ACC112 (cell line): ENCODE measurements at regions not wholly inside any gene's neighbourhood (a gene's known extent, or its start where the extent isn't known, plus 50 kb on each side); places are given as distances from the start of the nearest gene placed in this dataset.

Source experiments
- H2AFZ ChIP-seq: fragments of 200-600 bp; sonication (generic); one replicate; pipeline ENCODE4 v1.6.0; 2017; ENCODE audit warnings: antibody characterized with exemption, low read length; ENCODE audit not compliant: unreplicated experiment
- H3K27ac ChIP-seq: fragments of 200-600 bp; sonication (generic); 2 replicates; pipeline ENCODE4 v1.5.1; 2014; ENCODE audit warnings: low read depth, mild to moderate bottlenecking, antibody characterized with exemption, low read length, moderate library complexity
- H3K27me3 ChIP-seq: fragments of 200-600 bp; sonication (generic); 2 replicates; pipeline ENCODE4 v1.6.1; 2014; ENCODE audit warnings: mild to moderate bottlenecking, antibody characterized with exemption, low read length, moderate library complexity, mixed read lengths; ENCODE audit not compliant: insufficient read depth
- H3K36me3 ChIP-seq: fragments of 200-600 bp; sonication (generic); 2 replicates; pipeline ENCODE4 v1.6.1; 2016; ENCODE audit warnings: mild to moderate bottlenecking, antibody characterized with exemption, low read length, moderate library complexity, mixed read lengths; ENCODE audit not compliant: insufficient read depth
- H3K4me1 ChIP-seq: fragments of 200-600 bp; sonication (generic); one replicate; pipeline ENCODE4 v1.6.1; 2016; ENCODE audit warnings: low read length, mixed read lengths; ENCODE audit not compliant: insufficient read depth, unreplicated experiment, control insufficient read depth
- H3K4me3 ChIP-seq: fragments of 200-600 bp; sonication (generic); 2 replicates; pipeline ENCODE4 v1.5.1; 2014; ENCODE audit warnings: mild to moderate bottlenecking, low read depth, low read length
- H3K79me2 ChIP-seq: fragments of 200-600 bp; sonication (generic); one replicate; pipeline ENCODE4 v1.6.0; 2016; ENCODE audit warnings: low read length; ENCODE audit not compliant: control insufficient read depth, unreplicated experiment, insufficient read depth

DNA sequence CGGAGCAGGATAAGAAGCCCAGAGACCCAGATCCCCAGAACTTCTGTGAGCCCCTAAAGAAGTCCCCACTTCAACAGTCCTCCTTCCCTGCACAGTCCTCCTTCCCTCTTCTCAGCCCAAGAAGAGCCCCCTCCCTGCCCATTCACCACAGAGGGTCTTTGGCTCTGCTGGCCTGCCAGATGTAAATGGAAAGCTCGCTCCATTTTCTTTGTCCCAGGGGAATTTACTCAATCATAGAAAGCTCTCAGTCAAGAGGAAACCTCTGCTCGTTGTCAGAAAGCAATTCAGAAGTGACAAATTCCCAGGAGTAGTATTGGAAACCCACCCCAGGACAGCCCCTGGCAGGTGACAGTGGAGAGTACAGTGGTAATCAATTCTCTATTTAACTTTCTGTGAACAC, 105.5 kb upstream of the SMAD3 start:
- Histone ChIP-seq H3K27me3 (no peaks in the 10 kb centered on the region), H3K36me3 (no peaks in the 10 kb centered on the region), H3K4me3 (no peak overlapping the region), H3K27ac (no peak overlapping the region), H3K79me2 (no peaks in the 10 kb centered on the region), H3K4me1 (peaks cover 11% of the 10 kb centered on the region), H2AFZ (no peak overlapping the region)

DNA sequence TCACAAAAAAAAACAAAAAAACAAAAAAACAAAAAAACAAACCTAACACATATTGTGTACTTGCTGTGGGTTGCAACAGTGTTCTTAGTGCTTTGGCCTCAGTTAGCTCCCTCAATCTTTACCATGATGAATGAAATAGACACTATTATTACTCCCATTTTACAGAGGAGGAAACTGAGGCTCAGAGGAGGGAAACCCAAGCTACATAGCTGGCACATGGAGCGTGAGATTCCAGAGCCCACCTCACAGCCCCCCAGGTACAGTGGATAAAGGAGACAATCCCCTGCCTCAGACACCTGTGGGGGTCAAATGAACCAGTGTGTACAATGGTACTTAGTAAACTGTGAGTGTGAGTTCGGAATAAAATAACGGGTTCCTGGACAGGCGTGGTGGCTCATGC, 104.9 kb upstream of the SMAD3 start:
- H3K36me3 ChIP-seq, result no peaks in the 10 kb centered on the region
- no peak overlapping the region for H3K27ac ChIP-seq
- H3K27me3 ChIP-seq, result no peaks in the 10 kb centered on the region
- peaks cover 11% of the 10 kb centered on the region for H3K4me1 ChIP-seq
- H3K79me2 ChIP-seq, result no peaks in the 10 kb centered on the region
- H3K4me3 ChIP-seq, result no peak overlapping the region
- H2AFZ ChIP-seq, result no peak overlapping the region

DNA sequence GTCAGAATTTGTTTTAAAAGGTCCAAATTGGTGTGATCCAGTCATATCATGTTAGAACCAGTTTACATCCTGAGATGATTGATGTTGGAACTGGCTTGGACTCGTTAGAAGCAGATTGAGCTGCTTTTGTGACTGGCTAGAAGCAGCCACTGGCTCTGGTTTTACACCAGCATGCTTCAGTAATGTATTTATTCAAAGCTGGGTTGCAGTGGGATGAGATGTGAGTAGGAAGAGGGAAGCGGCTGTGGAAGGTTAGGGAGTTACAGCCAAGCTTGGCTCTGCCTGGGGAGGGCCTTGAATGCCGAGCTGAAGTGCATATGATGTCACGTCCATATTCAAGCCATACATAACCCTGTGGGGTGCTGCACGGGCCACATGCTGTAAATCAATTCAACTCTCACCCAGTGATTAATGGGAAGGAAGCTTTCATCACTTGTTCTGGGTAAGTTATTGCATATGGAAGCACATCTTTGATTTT, 104.0 kb upstream of the SMAD3 start:
- no peak overlapping the region for H2AFZ ChIP-seq

GRCh38 chr15:66961901-66962300, 103.5 kb upstream of the SMAD3 start:
- Histone ChIP-seq H3K27ac (no peak overlapping the region), H2AFZ (no peak overlapping the region), H3K36me3 (no peaks in the 10 kb centered on the region), H3K4me1 (no peaks in the 10 kb centered on the region), H3K4me3 (no peak overlapping the region), H3K27me3 (no peaks in the 10 kb centered on the region), H3K79me2 (no peaks in the 10 kb centered on the region)

More for the DNA sequence above, 104.0 kb upstream of the SMAD3 start:
- peaks cover 4% of the 10 kb centered on the region for H3K4me1 ChIP-seq
- H3K36me3 ChIP-seq, result no peaks in the 10 kb centered on the region
- H3K79me2 ChIP-seq, result no peaks in the 10 kb centered on the region
- H3K27ac ChIP-seq, result no peak overlapping the region
- no peak overlapping the region for H3K4me3 ChIP-seq
- H3K27me3 ChIP-seq, result no peaks in the 10 kb centered on the region

DNA sequence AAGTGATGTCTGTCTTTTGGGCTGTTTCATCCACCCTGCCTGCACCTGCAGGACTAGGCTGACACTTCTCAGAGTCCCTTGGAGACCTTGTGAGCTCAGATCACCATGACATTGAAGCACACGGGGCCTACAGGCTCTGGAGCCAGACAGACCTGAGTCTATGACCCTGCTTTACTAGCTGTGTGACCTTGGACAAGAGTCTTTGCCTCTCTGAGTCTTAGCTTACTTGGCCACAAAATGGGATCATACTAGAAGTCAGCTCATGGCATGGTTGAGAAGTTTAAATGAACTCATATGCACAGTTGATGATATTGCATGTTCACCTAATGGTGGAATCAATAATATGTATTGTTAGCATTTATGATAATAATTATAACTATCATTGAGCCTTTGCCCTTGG, 102.9 kb upstream of the SMAD3 start:
- Histone ChIP-seq H3K27ac (no peak overlapping the region), H2AFZ (no peak overlapping the region), H3K4me3 (no peak overlapping the region), H3K79me2 (no peaks in the 10 kb centered on the region), H3K27me3 (no peaks in the 10 kb centered on the region), H3K36me3 (no peaks in the 10 kb centered on the region), H3K4me1 (no peaks in the 10 kb centered on the region)

DNA sequence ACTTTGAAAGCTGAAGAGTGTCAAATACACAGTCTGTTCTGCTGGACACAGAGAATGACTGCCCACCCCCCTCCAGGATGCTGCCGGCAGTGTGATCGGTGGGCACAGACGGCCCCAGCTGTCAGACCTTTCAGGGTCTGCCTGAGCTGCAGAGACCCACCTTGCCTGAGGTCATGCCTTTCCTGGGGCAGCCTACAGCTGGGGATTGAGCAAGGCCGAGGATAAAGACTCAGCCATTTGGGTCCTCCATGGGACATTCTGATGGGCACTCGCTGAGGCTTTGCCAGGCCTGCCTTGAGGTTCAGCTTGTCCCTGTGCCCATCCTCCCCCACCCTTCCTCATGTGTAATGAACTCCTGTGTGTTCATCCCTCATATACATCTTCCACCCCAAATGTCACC, 102.3 kb upstream of the SMAD3 start:
- Histone ChIP-seq H3K4me3 (no peak overlapping the region), H3K27ac (no peak overlapping the region), H3K36me3 (no peaks in the 10 kb centered on the region), H3K4me1 (no peaks in the 10 kb centered on the region), H2AFZ (no peak overlapping the region), H3K27me3 (no peaks in the 10 kb centered on the region), H3K79me2 (no peaks in the 10 kb centered on the region)

DNA sequence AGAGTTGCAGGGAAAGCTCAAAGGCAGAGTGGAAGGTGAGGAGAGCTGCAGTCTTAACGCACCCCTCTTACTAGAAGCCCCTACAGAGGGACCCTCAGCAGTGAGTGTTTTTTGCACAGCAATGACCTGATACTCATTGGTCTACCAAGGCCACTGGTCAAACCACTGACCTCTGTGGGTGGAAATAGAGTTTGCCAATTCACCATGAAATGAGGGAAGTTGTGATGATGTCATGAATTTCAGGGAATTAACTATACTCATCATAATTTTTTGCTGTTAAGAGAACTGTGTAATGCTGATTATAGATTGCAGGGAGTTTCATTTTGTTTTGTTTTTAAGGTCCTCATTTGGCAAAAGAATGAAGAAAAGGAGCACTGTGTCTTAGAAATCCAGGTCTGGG, 101.7 kb upstream of the SMAD3 start:
- no peak overlapping the region for H2AFZ ChIP-seq
- no peaks in the 10 kb centered on the region for H3K36me3 ChIP-seq
- H3K79me2 ChIP-seq, result no peaks in the 10 kb centered on the region
- H3K27ac ChIP-seq, result no peak overlapping the region
- no peaks in the 10 kb centered on the region for H3K4me1 ChIP-seq
- no peaks in the 10 kb centered on the region for H3K27me3 ChIP-seq
- H3K4me3 ChIP-seq, result no peak overlapping the region

DNA sequence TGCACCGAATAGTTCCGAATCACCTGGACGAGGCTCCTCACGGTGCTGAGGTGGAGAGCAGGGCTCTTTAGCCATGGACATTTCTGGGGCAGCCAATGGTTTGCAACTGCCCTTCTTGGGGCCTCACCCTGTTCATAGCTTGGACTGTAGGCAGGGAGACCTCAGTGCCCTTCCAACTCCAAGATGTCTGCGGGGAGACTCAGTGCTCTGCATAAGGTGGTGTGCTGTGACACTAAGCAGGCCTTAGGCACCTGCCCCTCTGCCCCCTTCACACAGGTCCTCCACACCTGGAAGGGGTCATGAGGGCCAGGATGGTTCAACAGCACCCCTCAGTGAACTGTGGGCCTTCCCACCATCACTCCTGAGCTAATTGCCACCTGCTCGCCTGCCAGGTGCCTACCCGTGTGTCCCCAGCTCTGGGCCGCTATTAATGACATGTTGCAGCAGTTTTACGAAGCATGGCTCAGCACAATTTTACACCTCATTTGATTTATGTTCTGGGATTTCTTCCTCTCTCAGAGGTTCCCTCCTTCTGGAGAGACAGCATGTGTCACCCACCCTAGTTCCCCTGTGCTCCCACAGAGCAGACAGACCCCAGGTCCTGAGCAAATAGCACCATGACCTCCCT, 101.2 kb upstream of the SMAD3 start:
- H3K4me3 ChIP-seq, result no peak overlapping the region
- H3K36me3 ChIP-seq, result no peaks in the 10 kb centered on the region
- H3K79me2 ChIP-seq, result no peaks in the 10 kb centered on the region
- no peak overlapping the region for H3K27ac ChIP-seq
- H2AFZ ChIP-seq, result no peak overlapping the region
- no peaks in the 10 kb centered on the region for H3K4me1 ChIP-seq
- no peaks in the 10 kb centered on the region for H3K27me3 ChIP-seq

DNA sequence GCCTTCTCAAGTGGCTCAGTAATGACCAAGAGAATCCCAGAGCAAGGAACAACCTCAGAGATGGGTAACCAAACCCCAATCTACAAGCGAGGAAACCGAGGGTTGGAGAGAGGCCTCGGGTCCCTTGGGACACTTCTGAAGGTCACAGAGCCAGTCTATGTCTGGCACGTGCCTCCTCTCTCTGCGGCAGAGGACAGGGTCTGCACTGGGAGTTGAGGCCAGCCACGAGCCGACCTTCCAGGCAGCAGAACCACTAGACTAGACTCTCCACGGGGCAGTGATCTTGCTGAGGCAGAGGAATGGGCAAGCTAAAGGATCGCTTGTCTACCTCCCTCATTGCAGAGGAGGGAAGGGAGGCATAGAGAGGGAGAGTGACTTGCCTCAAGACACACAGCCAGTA, 100.6 kb upstream of the SMAD3 start:
- no peak overlapping the region for H2AFZ ChIP-seq
- no peaks in the 10 kb centered on the region for H3K36me3 ChIP-seq
- H3K4me1 ChIP-seq, result no peaks in the 10 kb centered on the region
- no peaks in the 10 kb centered on the region for H3K79me2 ChIP-seq
- no peaks in the 10 kb centered on the region for H3K27me3 ChIP-seq
- no peak overlapping the region for H3K27ac ChIP-seq
- no peak overlapping the region for H3K4me3 ChIP-seq

- Histone ChIP-seq H3K27me3 (no peaks in the 10 kb centered on the region), H3K79me2 (no peaks in the 10 kb centered on the region), H3K4me3 (no peak overlapping the region), H3K4me1 (no peaks in the 10 kb centered on the region), H3K27ac (no peak overlapping the region), H2AFZ (no peak overlapping the region), H3K36me3 (no peaks in the 10 kb centered on the region)
These were observed 100.1 kb upstream of the SMAD3 start for GRCh38 chr15:66965201-66965900.

GRCh38 chr15:66966256-66966655, 99.1 kb upstream of the SMAD3 start:
- no peaks in the 10 kb centered on the region for H3K27me3 ChIP-seq

More at GRCh38 chr15:66966256-66966655, 99.1 kb upstream of the SMAD3 start:
- Histone ChIP-seq H3K79me2 (no peaks in the 10 kb centered on the region), H3K27ac (no peak overlapping the region), H2AFZ (no peak overlapping the region), H3K36me3 (no peaks in the 10 kb centered on the region), H3K4me3 (no peak overlapping the region), H3K4me1 (no peaks in the 10 kb centered on the region)
